ENCODE measurements at regions not wholly inside any gene's neighbourhood (a gene's known extent, or its start where the extent isn't known, plus 50 kb on each side); places are given as distances from the start of the nearest gene placed in this dataset.

- no peak overlapping the region for H3K27ac ChIP-seq (ENCODE audit: low read depth, low read length)
Observed at GRCh38 chr13:80048030-80048429, 292.9 kb downstream of the SPRY2 start.

GRCh38 chr13:80047406-80047805 is 293.5 kb downstream of the SPRY2 start:
- H3K4me3 Mint-ChIP-seq = no peak overlapping the region
- Histone ChIP-seq H3K27me3 (ENCODE audit: control insufficient read depth, insufficient read depth, low read length, poor library complexity, severe bottlenecking) (no peaks in the 10 kb centered on the region), H3K4me1 (ENCODE audit: control insufficient read depth, insufficient read depth, low read length) (no peaks in the 10 kb centered on the region), H3K9ac (ENCODE audit: extremely low read depth, low read length, poor library complexity, severe bottlenecking) (no peak overlapping the region), H3K27ac (ENCODE audit: low read depth, low read length) (no peak overlapping the region), H3K9me3 (ENCODE audit: control insufficient read depth, low read length) (no peaks in the 10 kb centered on the region), H3K36me3 (ENCODE audit: control insufficient read depth, insufficient read depth, low read length) (no peaks in the 10 kb centered on the region), H3K4me3 (ENCODE audit: low read length) (no peak overlapping the region)
- 85 to 98% methylated on average over 7 to 8 of the region's 8 CpGs for WGBS, 2 experiments (ENCODE audit: insufficient coverage in 1 of 2, insufficient read length in 1 of 2)
- TF ChIP-seq CTCF (conservative IDR thresholded peaks at IDR 0.05) = no peak
- no peak for DNase-seq
- no peaks in the 10 kb centered on the region for H3K9me3 Mint-ChIP-seq
- H3K27me3 Mint-ChIP-seq (ENCODE audit: insufficient read depth) = no peaks in the 10 kb centered on the region
- no peak overlapping the region for H3K27ac Mint-ChIP-seq
- H3K36me3 Mint-ChIP-seq (ENCODE audit: low read depth) = no peaks in the 10 kb centered on the region
- peaks cover 4% of the 10 kb centered on the region for H3K4me1 Mint-ChIP-seq

More at GRCh38 chr13:80048030-80048429, 292.9 kb downstream of the SPRY2 start:
- no peaks in the 10 kb centered on the region for H3K27me3 Mint-ChIP-seq (ENCODE audit: insufficient read depth)
- no peaks in the 10 kb centered on the region for H3K27me3 ChIP-seq (ENCODE audit: control insufficient read depth, insufficient read depth, low read length, poor library complexity, severe bottlenecking)
- H3K4me1 ChIP-seq (ENCODE audit: control insufficient read depth, insufficient read depth, low read length) = no peaks in the 10 kb centered on the region
- no peaks in the 10 kb centered on the region for H3K9me3 ChIP-seq (ENCODE audit: control insufficient read depth, low read length)
- H3K4me3 Mint-ChIP-seq = no peak overlapping the region
- peaks cover 4% of the 10 kb centered on the region for H3K4me1 Mint-ChIP-seq
- no peak overlapping the region for H3K27ac Mint-ChIP-seq
- no peak for DNase-seq
- TF ChIP-seq CTCF (conservative IDR thresholded peaks at IDR 0.05) = no peak
- 100% methylated on average over 1 of the region's 1 CpG for WGBS, 2 experiments (ENCODE audit: insufficient coverage in 1 of 2, insufficient read length in 1 of 2)
- H3K9ac ChIP-seq (ENCODE audit: extremely low read depth, low read length, poor library complexity, severe bottlenecking) = no peak overlapping the region
- H3K9me3 Mint-ChIP-seq = no peaks in the 10 kb centered on the region
- no peaks in the 10 kb centered on the region for H3K36me3 ChIP-seq (ENCODE audit: control insufficient read depth, insufficient read depth, low read length)
- H3K36me3 Mint-ChIP-seq (ENCODE audit: low read depth) = no peaks in the 10 kb centered on the region
- no peak overlapping the region for H3K4me3 ChIP-seq (ENCODE audit: low read length)

GRCh38 chr13:80040981-80041317 is 300.0 kb downstream of the SPRY2 start:
- H3K9me3 Mint-ChIP-seq = no peaks in the 10 kb centered on the region

More at GRCh38 chr13:80040981-80041317, 300.0 kb downstream of the SPRY2 start:
- no peak overlapping the region for H3K9ac ChIP-seq (ENCODE audit: extremely low read depth, low read length, poor library complexity, severe bottlenecking)
- H3K4me3 Mint-ChIP-seq = no peak overlapping the region
- no peak overlapping the region for H3K4me3 ChIP-seq (ENCODE audit: low read length)
- no peaks in the 10 kb centered on the region for H3K36me3 ChIP-seq (ENCODE audit: control insufficient read depth, insufficient read depth, low read length)
- no peaks in the 10 kb centered on the region for H3K36me3 Mint-ChIP-seq (ENCODE audit: low read depth)
- DNase-seq = no peak
- H3K27ac ChIP-seq (ENCODE audit: low read depth, low read length) = no peak overlapping the region
- no peaks in the 10 kb centered on the region for H3K4me1 ChIP-seq (ENCODE audit: control insufficient read depth, insufficient read depth, low read length)
- TF ChIP-seq CTCF (conservative IDR thresholded peaks at IDR 0.05) = no peak
- peaks cover 7% of the 10 kb centered on the region for H3K4me1 Mint-ChIP-seq
- no peaks in the 10 kb centered on the region for H3K27me3 ChIP-seq (ENCODE audit: control insufficient read depth, insufficient read depth, low read length, poor library complexity, severe bottlenecking)
- 85 to 88% methylated on average over 1 to 2 of the region's 4 CpGs for WGBS, 2 experiments (ENCODE audit: insufficient coverage in 1 of 2, insufficient read length in 1 of 2)
- no peaks in the 10 kb centered on the region for H3K9me3 ChIP-seq (ENCODE audit: control insufficient read depth, low read length)
- H3K27me3 Mint-ChIP-seq (ENCODE audit: insufficient read depth) = no peaks in the 10 kb centered on the region
- no peak overlapping the region for H3K27ac Mint-ChIP-seq
